Stimulated activated CD4-positive, alpha-beta T cell treated with anti-CD3 and anti-CD28 coated beads, Interleukin-4, amount 100 ng/mL, for 48 hours (primary cell): ENCODE measurements at regions not wholly inside any gene's neighbourhood (a gene's known extent, or its start where the extent isn't known, plus 50 kb on each side); places are given as distances from the start of the nearest gene placed in this dataset.

Source experiments
- DNase-seq, 2 donors: peaks; one replicate each; pipeline ENCODE4 v3.0.0-alpha.2; 2020; ENCODE audit warnings: low read depth in 2 of 2

DNA sequence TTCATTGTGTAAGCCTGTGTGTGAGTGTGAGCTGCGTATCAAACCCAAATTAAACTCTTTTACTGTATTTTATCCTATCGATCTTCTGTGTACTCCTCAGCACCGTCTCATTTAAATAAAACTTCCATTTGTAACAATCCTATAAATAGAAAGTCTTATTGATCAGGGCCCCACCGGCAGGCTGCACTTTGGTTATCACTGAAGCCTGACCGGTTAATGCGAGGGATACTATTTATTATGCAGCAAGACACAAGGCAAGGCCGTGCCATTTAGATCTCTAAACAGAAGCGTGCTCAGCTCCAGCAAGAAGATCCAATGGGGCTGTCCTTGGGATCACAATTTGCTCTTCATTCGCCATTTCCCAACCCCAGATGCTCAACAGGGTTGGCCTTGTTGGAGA is 252.6 kb upstream of the TSHZ3 start:
- no peak for DNase-seq

DNA sequence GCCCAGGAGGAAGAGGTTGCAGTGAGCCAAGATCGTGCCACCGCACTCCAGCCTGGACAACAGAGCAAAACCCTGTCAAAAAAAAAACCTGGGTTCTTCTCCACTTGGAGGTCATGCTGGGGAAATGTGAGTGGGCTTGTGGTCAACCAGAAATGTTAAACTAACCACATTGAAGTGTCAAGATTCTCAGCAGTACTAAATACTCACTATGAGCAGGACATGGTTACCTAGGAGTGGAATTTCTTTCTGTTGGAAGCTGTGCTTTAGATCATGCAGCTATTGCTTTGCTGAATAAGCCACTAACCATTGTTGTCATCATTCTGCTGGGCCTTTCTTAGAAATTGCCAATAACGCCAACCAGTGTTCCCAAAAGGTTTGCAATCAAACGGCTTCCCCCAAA is 253.3 kb upstream of the TSHZ3 start:
- DNase-seq, result no peak

DNA sequence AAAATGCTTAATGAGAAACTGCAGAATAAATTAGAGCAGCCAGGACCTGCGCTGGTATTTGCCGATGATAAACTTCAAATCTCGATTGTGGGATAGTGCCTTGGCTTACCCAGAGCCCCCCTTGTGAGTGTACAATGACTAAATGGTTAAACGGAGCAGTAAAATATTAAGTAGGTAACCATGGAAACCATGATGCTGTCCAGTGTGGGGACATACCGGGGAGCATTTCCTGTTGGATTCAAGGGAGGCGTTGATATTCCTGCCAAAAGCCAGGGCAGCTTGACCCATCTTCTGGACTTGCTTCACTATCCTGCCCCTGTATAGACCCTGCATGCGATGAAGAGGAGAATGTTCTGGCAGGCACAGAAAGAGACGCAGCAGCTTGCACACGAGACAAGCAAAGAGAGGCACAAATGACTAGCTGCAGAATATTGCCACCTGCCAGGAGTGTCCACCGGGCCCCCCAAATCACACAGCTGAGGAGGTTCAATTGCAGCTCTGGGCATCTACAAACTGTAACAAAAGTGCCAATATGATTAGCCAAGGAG is 255.3 kb upstream of the TSHZ3 start:
- no peak for DNase-seq

DNA sequence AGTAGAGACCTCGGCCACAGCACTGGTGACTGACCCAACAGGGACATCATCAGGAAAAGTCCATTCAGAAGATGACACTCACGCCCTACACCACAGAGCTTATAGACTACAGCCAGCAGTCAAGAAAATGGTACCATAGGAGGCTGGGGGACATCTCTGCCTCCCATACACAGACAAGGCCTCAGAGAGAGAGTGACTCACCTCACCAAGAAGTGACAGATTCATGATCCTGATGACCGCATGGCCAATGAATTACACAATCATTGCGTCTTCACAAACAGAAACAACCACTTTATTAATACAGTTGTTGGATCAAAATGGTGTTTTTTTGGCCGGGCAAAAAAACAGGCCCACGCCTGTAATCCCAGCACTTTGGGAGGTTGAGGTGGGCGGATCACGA is 260.8 kb upstream of the TSHZ3 start:
- DNase-seq, result no peak

DNA sequence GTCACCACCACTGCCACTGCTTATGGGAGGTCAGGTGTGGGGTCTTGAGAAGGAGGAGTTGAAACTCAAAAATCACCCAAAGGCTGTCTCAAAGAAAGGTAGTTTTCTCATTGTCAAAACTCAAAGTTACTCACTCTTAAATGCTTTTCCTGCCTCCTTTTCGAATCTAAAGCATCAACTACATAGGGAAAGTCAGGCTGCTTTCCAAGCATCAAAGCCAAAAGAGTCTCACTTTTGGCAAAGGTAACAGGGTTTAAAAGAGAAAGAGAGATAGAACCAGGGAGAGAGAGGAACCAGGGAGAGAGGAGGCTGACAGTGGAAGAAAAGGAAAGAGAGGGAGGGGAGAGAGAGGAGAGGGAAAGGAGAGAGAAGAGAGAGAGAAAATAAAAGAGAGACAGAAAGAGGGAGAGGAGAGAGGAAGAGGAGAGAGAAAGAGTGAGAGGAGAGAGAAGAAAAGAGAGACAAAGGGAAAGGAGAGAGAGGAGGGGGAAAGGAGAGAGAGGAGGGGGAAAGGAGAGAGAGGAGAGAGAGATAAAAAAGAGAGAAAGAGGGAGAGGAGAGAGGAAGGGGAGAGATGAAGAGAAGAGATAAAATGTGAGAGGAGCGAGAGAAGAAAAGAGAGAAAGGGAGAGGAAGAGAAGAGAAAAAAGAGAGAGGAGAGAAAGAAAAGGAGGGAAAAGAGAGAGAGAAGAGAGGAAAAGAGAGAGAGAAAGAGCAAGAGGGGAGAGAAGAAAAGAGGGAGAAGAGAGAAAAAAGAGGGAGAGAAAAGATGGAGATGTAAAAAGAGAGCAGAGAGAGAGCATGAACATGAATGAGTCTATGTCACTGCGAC is 262.0 kb upstream of the TSHZ3 start:
- DNase-seq, result no peak

DNA sequence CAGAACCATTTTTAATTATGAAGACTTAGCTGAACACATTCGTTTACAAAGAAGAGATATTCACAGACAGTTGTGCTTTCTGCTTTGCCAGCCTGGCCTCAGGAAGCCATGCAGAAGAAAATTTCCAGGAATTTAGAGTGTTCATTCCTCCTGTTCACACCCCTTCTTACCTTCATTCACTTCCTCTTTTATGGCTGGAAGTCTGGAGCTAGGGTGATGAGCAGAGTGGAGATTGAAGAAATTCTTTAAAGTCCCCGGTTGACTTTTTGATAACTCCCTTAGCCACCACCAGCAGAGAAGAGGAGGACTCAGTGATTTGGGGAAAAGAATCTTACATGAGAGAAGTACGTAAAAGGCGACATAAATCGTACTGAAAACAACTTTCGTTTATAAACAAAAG is 263.6 kb upstream of the TSHZ3 start:
- DNase-seq, result no peak

DNA sequence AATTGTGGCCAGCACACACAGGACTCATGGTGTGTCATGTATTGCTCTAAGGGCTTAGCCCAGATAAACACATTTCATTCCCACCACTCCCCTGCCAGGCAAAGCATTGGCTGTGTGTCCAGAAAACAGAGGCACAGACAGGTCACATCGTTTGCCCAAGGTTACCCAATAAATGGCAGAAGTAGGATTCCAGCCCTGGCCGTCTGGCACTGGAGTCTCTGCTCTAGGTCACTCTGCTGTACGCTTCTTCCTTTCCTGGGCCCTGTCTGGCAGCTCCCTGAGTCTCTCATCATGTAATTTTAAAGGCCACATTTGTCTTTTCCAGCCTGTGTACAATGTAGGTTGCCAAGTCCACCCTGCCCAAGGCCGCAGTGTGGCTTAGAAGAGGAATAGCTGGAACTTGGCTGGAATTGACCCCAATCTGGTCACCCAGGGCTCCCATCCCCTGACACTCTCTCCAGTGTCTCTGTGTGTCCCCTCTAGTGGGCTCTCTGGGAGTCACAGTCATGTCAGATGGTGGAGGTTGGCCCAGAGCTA is 264.5 kb upstream of the TSHZ3 start:
- DNase-seq, result no peak

DNA sequence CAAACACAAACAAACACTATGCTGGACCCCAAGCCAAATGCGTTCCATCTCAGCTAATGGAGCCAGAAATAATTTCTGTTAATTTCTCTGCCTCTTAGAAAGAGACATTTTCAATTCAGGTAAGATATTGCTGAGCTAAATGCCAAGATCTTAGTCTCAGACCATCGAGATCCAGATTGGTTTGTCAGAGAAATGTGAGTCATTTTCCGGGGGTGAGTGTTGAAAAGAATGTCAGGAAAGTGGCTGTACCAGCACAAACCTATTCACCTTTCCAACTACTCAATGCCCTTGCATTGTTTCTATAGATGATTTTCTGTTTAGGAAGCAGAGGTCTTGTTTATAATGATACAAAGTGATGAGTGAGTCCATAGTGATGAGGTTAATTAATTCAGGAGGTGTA is 266.8 kb upstream of the TSHZ3 start:
- no peak for DNase-seq

DNA sequence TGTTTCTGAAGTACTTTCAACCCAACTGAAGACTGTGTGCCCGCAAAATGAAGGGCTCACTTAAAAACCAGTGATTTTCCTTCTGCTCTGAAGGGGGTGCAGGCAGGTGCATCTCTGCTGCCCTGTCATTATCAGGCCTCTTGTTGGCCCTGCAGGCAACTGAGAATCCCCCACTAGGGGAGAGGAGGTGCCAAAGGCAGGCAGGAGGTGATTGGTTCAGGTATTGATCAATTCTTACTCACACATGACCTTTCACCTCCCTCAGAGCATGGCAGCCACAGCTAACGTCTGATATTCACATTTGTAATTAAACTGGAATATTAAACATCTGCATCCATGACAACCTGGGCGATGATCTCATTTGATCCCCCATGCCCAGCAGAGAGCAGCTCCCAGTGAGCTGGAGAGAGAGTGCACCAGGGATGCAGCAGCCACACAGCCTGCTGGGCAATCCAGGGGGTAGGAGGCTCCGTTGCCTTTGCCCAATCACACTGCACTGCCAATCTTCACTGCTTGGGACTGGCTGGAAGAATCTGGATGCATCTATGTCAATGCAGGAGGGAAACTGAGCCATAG is 267.9 kb upstream of the TSHZ3 start:
- no peak for DNase-seq

DNA sequence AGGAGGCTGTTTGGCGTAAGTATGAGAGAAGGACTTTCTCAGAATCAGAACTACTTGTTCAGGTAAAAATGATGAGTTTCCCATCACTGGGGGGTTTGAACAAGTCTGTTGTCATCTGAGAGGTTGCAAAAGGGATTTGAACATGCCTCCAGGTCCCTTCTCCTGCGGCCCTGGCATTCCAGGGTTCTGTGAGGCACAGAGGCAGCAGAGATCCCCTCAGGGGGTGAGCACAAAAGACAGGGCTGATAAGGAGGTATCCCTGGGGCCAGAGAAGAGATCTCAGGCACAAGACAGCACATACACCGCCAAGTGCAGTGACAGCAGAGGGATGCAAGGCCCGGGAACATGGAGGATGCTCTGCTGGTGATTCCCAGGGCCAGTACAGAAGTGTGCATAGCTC is 275.8 kb upstream of the TSHZ3 start:
- no peak for DNase-seq

DNA sequence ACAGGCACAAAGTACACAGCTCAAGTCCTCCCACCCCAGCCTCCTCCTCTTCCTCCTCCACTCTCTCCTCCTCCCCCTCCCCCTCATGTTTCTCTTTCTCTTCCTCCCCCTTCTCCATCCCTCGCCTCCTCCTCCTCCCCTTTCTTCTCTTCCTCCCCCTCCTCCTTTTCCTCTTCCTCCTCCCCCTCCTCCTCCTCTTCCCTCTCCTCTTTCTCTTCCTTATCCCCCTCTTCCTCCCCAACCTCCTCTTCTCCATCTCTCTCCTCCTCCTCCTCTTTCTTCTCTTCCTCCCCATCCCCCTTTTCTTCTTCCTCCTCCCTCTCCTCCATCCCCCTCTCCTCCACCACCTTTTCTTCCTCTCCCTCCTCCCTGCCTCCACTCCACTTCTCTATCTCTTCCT is 276.3 kb upstream of the TSHZ3 start:
- DNase-seq, result no peak

DNA sequence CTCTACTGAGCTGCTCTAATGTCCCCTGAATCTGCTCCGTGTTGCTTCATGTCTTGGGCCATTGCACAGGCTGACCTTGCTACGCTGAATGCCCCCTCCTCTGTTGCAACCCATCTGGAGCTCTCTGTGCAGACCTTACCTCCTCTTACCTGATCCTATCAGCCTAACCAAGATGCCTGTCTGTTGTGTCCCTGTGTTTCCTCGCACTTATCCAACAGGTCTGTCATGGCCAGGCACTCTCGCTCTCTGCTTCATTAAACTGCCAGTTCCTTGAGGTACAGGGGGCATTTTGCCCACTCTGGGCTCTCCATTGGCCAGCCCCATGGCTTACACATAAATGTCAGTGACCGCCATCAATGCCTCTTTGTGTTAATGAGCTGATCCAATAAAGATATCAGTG is 277.7 kb upstream of the TSHZ3 start:
- no peak for DNase-seq

DNA sequence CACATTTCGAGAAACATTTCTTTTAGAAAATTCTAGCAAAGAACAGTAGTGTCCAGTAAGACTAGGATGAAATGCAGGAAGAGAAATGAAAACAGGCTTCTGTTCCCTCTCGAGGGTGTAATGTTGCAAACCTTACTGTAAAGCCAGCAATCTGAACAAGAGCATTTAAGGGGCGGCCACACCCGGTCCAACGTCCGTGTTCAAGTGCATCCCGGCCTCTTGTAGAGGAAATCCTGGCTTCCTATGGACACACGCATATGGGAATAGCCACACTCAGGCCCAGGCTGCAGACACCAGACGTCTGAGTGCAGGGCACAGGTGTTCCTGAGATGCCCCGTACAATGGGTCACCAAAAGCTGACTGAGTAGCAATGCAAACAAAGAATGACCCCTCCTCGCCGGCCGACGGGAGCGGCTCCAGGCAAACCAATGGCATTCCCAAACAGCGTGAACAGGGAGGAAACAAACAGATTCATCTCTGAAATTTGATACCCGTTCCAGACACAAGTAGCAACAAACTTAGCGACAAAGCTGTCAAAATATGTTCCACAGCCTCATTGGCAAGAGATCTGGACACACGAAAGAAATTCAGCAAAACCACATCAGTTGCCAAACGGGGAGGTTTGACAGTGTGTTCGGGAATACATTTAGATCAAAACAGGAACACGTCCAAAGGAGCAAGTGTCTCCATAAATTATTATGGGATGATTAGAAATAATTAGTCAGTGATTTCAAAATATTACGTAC is 278.6 kb upstream of the TSHZ3 start:
- DNase-seq, result no peak

DNA sequence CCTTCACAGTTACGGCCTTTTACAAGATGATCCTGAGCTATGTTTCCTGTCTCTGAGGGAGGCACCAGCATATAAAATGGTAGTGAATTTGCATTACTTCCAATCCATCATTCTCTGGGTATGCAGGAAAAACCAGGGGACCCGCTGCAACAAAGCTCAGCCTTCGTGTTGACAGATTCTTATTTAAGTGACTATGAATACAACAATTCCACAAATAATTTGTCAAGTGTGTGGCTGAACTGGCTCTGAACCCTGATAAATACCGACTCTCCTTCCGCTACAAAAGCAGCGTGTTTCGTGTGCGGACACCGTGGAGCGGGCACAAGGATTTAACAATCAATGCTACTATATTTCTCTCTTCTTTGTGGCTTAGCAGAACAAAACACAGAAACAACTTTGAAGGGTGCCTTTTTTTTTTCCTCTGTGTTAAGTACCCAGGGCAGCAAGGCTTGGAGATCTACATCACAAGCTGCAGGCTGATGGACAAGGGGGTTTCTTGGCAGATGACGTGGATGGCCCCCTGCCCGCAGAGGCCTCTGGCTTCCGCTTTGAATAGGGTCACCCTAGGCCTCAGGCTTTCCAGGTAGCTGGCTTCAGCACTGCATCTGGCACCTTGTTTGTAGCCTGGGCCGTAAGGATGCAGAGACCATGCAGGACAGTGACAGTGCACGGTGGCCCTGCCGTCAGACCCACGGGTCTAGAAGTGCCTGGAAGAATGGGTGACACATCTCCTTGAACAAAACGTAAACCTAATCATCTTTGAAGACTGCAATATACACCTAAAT is 280.5 kb upstream of the TSHZ3 start:
- DNase-seq, result no peak

DNA sequence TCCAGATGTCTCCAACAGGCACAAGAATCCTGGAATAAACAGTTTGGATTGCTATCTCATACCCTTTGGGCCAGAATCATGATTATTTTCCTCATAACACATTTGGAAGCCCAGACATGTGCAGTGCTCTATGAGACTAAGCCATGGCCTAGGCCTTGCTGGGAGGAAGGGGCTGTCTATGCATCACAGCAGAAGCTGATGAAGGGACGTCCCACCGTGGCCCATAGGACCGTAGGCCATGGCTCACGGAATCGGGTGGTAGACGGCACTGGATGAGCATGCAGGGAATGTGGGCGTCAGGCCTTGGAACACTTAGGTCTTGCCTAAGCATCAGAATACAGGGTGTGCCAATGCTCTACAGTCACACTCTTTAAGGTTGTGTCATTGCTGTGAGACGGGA is 283.8 kb upstream of the TSHZ3 start:
- no peak for DNase-seq

DNA sequence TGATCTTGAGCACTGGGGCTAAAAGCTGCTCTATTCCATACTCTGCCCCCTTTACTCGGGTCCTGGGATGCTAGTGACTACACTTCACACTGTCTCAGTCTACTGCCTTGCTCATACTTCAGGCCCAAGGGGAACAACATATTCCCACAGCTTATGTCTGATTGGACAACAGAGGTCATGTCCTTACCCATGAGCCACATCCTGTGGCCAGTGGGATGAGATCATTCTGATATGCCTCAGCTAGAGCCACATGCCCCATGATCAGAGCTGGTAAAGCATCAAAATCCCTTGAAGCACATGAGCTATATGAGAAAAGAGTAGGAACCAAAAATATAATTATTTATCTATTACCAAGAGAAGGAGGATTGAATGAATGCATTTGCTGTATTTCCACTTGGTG is 290.1 kb upstream of the TSHZ3 start:
- no peak for DNase-seq

DNA sequence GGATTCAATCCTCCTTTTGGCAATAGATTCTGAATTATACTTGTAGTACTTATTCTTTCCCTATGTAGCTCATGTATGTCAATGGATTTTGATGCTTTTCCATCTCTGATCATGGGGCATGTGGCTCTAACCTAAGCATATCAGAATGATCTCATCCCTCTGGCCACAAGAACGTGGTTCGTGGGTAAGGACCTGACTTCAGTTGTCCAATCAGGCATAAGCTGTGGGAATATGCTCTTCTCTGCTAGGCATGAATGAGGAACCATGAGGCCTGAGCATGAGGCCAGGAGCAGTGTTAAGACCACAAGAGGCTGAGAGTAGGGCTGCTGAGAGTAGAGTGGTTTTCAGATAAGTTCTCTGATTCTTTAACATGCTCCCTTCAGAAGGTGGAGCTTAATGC is 292.4 kb upstream of the TSHZ3 start:
- DNase-seq, result no peak

DNA sequence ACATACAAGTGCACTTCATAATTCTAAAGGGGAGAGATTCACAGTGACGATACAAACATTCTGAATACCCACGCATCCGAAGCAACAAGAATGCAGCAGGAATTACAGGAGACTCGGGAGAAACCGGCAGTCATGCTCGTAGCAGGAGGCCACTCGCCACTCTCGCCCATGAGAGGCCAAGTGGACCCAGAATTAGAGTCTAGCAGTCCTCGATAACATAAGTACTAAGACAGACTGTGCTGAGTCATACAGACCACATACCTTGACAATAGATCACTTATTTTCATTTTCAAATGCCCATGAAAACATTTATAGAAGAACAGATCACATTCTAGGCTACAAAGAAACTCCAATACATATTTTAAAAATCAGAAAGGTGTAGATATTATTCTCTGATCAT is 299.1 kb upstream of the TSHZ3 start:
- DNase-seq, result no peak

DNA sequence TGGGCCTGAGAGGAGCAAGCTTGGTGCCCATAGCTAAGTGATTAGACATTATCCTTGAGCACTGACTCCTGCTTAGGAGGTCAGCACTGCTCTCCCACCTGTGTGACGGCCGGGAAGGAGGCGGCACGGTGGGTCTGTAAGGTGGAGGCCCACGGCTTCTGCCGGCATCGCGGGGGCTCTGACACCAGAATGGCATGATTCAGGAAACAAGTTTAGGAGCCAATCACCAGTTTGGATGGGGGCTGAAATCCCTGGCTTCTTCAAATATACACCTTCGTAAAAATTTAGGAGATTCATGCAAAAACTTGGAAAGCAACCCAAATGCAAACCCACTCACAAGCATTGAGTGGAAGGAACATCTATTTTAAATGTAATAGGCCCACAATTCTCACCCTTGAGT is 307.3 kb upstream of the TSHZ3 start:
- no peak for DNase-seq

DNA sequence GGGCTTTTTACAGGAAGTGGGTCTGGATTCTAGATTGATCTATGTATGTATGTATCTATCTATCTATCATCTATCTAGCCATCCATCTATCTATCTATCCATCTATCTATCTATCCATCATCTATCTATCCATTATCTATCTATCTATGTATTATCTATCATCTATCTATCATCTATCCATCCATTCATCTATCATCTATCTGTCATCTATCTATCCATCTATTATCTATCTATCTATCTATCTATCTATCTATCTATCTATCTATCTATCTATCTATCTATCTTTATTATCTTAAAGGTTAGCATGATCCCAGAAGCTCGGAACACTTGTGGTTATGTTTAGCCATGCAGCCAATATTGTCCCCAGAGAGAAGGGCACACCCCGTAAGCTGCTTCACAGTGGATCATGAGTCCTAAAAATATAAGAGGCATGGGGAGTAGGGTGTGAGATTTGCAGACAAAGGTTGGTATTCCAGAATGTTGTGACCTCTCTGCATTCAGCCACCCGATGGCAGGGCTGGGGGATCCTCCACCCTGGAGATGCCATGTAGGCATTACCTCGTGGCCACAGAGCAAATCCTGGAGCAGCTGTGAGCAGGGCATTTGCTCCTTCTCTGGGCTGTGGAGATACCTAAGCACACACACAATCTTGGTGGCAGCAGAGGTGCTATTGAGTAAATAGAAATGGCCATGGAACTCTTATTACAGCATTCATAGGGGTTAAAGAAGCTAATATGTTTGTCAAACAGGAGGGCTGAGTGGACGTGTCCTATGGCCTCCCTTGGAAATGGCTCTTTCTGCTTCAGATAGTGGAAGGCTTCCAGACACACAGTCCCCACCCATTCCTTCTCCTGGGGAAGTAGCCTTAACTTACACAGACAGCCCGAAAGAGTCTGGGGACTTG is 310.0 kb upstream of the TSHZ3 start:
- no peak for DNase-seq

DNA sequence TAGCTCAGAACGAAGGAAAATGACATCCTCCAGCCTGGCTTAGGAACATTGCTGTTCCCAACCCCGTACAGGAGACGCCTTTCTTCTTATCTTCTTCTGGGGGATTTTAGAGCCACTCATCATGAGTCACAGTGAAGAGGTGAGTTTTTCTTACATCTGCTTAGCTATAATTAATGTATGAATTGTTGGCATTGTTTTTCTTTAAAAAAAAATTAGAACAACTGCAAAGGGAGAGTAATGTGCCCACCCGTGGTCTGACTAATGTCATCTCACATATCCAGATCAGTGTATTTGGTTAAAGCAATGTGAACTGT is 310.6 kb upstream of the TSHZ3 start:
- DNase-seq, result no peak
